ENCODE measurements at regions not wholly inside any gene's neighbourhood (a gene's known extent, or its start where the extent isn't known, plus 50 kb on each side); places are given as distances from the start of the nearest gene placed in this dataset.

DNA sequence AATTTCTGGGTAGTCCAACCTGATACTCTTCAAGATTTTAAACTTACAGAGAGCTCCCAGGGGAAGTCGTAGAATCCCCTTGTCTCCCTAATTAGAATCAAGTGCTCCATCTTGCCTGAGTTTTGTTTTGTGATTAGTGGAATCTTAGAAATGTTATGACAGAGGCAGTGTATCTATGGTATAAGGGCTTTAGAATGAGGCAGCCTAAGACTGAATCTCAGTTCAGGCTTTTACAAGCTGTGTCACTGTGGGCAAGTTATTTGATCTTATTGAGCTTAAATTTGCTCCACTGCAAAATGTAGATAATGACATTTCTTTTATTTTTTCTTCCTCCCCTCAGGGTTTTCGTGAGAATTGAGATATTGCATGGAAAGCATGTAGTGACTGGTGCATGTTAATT, 215.5 kb downstream of the POSTN start:
- TF ChIP-seq, protein P1, sequence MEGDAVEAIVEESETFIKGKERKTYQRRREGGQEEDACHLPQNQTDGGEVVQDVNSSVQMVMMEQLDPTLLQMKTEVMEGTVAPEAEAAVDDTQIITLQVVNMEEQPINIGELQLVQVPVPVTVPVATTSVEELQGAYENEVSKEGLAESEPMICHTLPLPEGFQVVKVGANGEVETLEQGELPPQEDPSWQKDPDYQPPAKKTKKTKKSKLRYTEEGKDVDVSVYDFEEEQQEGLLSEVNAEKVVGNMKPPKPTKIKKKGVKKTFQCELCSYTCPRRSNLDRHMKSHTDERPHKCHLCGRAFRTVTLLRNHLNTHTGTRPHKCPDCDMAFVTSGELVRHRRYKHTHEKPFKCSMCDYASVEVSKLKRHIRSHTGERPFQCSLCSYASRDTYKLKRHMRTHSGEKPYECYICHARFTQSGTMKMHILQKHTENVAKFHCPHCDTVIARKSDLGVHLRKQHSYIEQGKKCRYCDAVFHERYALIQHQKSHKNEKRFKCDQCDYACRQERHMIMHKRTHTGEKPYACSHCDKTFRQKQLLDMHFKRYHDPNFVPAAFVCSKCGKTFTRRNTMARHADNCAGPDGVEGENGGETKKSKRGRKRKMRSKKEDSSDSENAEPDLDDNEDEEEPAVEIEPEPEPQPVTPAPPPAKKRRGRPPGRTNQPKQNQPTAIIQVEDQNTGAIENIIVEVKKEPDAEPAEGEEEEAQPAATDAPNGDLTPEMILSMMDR (IDR thresholded peaks at IDR 0.05) = no peak
- TF ChIP-seq POLR2A (IDR thresholded peaks at IDR 0.05) = no peak
- TF ChIP-seq POLR2AphosphoS5 (IDR thresholded peaks at IDR 0.05) = no peak
